ENCODE measurements at regions not wholly inside any gene's neighbourhood (a gene's known extent, or its start where the extent isn't known, plus 50 kb on each side); places are given as distances from the start of the nearest gene placed in this dataset.

DNA sequence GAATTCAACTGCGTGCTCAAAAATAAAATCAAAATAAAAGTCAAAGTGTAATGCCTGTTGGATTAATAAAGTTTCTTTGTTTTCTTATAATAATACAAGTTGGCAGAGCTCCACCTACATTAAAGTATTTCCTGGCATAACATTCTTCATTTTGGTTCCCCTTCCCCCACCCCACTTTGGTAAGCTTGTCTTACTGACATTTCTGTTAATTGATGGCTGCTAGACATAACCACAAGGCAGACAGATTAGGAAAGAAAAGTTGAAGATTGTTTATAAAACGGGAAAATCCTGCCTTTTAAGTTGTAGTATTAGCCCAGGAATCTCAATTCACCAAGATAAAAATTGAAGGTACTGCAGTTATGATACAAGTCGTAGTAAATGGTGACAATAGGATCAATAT is 246.5 kb upstream of the RPS6KA3 start:
- TF ChIP-seq, protein P1, sequence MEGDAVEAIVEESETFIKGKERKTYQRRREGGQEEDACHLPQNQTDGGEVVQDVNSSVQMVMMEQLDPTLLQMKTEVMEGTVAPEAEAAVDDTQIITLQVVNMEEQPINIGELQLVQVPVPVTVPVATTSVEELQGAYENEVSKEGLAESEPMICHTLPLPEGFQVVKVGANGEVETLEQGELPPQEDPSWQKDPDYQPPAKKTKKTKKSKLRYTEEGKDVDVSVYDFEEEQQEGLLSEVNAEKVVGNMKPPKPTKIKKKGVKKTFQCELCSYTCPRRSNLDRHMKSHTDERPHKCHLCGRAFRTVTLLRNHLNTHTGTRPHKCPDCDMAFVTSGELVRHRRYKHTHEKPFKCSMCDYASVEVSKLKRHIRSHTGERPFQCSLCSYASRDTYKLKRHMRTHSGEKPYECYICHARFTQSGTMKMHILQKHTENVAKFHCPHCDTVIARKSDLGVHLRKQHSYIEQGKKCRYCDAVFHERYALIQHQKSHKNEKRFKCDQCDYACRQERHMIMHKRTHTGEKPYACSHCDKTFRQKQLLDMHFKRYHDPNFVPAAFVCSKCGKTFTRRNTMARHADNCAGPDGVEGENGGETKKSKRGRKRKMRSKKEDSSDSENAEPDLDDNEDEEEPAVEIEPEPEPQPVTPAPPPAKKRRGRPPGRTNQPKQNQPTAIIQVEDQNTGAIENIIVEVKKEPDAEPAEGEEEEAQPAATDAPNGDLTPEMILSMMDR (IDR thresholded peaks at IDR 0.05; ENCODE audit: poor library complexity) = no peak
- no peak for TF ChIP-seq EZH2 (IDR thresholded peaks at IDR 0.05; ENCODE audit: borderline replicate concordance)

Measured in hepatocyte (in vitro differentiated cells).